Cardiac muscle cell (in vitro differentiated cells and primary cell): ENCODE measurements at regions not wholly inside any gene's neighbourhood (a gene's known extent, or its start where the extent isn't known, plus 50 kb on each side); places are given as distances from the start of the nearest gene placed in this dataset.
"Not testable (repeated sequence)": the region's sequence is repeated elsewhere in the genome, so short reads cannot be mapped to it uniquely, and the experiment has no call there.

Experiments
- DNase-seq, 2 donors: peaks; one replicate each; pipeline versions ENCODE4 v3.0.0 to v3.0.0-alpha.2; 2010 to 2017; ENCODE audit warnings: low read depth in 1 of 2, low spot score in 1 of 2
- H3K27ac ChIP-seq: fragments of 200-600 bp; sonication (generic); 2 replicates; pipeline ENCODE4 v1.5.1; 2016
- H3K27me3 ChIP-seq: fragments of 200-600 bp; sonication (generic); 2 replicates; pipeline ENCODE4 v1.6.0; 2016; ENCODE audit warnings: control low read depth
- H3K36me3 ChIP-seq: fragments of 200-600 bp; sonication (generic); 2 replicates; pipeline ENCODE4 v1.5.1; 2016; ENCODE audit warnings: control low read depth
- H3K4me1 ChIP-seq: fragments of 200-600 bp; sonication (generic); 2 replicates; pipeline ENCODE4 v1.8.1; 2017; ENCODE audit warnings: low read depth, mild to moderate bottlenecking, mixed run types
- H3K4me3 ChIP-seq: fragments of 200-600 bp; sonication (generic); 2 replicates; pipeline ENCODE4 v1.5.1; 2016; ENCODE audit warnings: mild to moderate bottlenecking
- H3K9me3 ChIP-seq: fragments of 200-600 bp; sonication (generic); 2 replicates; pipeline ENCODE4 v1.5.1; 2017; ENCODE audit warnings: low read depth, mild to moderate bottlenecking, control low read depth
- TF ChIP-seq, protein P1 (sequence below): IDR thresholded peaks from 2 replicates; pipeline ENCODE4 v1.5.1; 2012; ENCODE audit warnings: low read depth, mild to moderate bottlenecking, low read length

DNA sequence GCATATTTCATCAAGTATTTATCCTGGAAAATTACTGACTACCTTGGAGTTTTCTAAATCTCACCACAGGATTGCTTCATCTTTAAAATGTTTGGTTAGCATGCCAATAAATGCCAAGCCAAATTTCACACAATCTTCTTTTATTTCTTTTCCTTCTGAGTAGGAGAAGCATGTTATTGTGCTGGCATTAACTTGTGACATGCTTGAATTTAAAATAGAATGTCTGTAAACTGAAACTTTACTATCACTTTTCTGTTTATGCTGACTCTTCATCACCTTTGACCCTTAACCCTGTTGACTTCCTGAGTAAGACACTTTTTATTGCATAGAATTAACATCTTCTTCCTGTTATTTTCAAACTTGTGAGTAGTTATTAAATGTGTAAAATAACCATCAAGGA lies 56.2 kb upstream of the LRRTM4 start:
- Histone ChIP-seq H3K27ac (no peak overlapping the region), H3K9me3 (no peaks in the 10 kb centered on the region), H3K4me1 (no peaks in the 10 kb centered on the region), H3K36me3 (no peaks in the 10 kb centered on the region), H3K4me3 (no peak overlapping the region), H3K27me3 (no peaks in the 10 kb centered on the region)
- TF ChIP-seq, protein P1, sequence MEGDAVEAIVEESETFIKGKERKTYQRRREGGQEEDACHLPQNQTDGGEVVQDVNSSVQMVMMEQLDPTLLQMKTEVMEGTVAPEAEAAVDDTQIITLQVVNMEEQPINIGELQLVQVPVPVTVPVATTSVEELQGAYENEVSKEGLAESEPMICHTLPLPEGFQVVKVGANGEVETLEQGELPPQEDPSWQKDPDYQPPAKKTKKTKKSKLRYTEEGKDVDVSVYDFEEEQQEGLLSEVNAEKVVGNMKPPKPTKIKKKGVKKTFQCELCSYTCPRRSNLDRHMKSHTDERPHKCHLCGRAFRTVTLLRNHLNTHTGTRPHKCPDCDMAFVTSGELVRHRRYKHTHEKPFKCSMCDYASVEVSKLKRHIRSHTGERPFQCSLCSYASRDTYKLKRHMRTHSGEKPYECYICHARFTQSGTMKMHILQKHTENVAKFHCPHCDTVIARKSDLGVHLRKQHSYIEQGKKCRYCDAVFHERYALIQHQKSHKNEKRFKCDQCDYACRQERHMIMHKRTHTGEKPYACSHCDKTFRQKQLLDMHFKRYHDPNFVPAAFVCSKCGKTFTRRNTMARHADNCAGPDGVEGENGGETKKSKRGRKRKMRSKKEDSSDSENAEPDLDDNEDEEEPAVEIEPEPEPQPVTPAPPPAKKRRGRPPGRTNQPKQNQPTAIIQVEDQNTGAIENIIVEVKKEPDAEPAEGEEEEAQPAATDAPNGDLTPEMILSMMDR: no peak
- DNase-seq: no peak

DNA sequence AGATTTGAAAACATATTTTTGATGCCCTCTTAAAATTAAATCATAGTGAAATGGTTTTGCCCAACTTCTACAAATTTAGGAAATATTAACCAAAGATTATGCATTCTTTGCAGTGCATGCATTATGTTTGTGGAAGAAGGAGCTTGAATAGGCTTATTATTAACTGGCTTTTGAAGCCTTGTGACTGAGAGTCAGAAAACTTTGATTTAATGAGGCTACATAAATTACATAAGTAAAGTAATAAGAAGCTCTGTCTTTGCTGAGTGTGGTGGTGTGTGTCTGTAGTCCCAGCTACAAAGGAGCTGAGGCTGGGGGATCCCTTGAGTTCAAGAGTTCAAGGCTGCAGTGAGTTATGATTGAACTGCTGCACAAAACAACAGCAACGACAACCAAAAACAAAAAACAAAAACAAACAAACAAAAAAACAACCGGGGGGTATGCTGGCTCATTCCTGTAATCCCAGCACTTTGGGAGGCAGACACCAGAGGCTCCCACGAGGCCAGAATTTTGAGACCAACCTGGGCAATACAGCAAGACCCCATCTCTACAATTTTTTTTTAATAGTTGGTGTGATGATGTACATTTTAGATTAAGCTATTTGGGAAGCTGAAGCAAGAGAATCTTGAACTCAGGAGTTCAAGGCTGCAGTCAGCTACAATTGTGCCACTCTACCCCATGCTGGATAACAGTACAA lies 57.0 kb upstream of the LRRTM4 start:
- no peaks in the 10 kb centered on the region for H3K9me3 ChIP-seq
- H3K4me3 ChIP-seq: no peak overlapping the region
- H3K4me1 ChIP-seq: no peaks in the 10 kb centered on the region
- DNase-seq: no peak
- H3K36me3 ChIP-seq: no peaks in the 10 kb centered on the region
- H3K27me3 ChIP-seq: no peaks in the 10 kb centered on the region
- H3K27ac ChIP-seq: no peak overlapping the region
- TF ChIP-seq, protein P1: no peak

DNA sequence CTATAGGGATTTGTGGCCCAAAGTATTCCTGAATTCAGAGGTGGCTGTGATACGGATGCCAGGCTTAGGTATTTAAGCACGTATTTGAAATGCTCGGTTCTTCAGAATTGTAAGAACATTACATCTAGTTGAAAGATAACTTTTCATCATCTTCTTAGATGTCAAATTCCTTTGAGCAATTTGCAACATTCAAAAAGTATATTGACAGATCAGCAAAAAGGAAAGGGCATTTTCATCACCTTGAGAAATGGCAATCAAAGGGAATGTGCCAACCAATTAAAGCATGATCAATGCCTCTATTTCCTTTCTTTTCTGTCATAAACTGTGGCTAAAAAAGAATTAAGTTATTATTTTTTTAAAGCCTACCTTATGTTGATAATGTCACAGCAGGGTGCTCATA lies 66.3 kb upstream of the LRRTM4 start:
- TF ChIP-seq, protein P1: no peak
- DNase-seq: no peak

DNA sequence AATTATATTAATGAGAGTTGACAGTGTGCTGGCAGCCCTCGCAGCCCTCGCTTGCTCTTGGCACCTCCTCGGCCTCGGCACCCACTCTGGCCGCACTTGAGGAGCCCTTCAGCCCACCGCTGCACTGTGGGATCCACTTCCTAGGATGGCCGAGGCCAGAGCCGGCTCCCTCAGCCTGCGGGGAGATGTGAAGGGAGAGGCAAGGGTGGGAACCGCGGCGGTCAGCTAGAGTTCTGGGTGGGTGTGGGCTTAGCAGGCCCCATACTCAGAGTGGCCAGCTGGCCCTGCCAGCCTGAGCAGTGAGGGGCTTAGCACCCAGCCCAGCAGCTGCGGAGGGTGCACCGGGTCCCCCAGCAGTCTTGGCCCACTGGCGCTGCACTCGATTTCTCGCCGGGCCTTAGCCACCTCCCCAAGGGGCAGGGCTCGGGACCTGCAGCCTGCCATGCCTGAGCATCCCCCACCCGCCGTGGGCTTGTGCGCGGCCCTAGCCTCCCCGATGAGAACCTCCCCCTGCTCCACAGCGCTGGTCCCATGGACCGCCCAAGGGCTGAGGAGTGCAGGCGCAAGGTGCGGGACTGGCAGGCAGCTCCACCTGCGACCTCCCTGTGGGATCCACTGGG lies 68.2 kb upstream of the LRRTM4 start:
- H3K27ac ChIP-seq: no peak overlapping the region
- TF ChIP-seq, protein P1: no peak
- H3K36me3 ChIP-seq: no peaks in the 10 kb centered on the region
- H3K4me3 ChIP-seq: no peak overlapping the region
- H3K27me3 ChIP-seq: no peaks in the 10 kb centered on the region
- no peaks in the 10 kb centered on the region for H3K9me3 ChIP-seq
- DNase-seq: no peak
- peaks cover 4% of the 10 kb centered on the region for H3K4me1 ChIP-seq

More for the DNA sequence above, 66.3 kb upstream of the LRRTM4 start:
- H3K9me3 ChIP-seq: no peaks in the 10 kb centered on the region
- no peak overlapping the region for H3K4me3 ChIP-seq
- no peaks in the 10 kb centered on the region for H3K36me3 ChIP-seq
- H3K27me3 ChIP-seq: no peaks in the 10 kb centered on the region
- H3K27ac ChIP-seq: no peak overlapping the region
- peaks cover 4% of the 10 kb centered on the region for H3K4me1 ChIP-seq

DNA sequence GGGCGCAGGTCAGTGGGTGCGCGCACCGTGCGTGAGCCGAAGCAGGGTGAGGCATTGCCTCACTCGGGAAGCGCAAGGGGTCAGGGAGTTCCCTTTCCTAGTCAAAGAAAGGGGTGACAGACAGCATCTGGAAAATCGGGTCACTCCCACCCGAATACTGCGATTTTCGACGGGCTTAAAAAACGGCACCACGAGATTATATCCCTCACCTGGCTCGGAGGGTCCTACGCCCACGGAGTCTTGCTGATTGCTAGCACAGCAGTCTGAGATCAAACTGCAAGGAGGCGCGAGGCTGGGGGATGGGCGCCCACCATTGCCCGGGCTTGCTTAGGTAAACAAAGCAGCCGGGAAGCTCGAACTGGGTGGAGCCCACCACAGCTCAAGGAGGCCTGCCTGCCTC lies 70.8 kb upstream of the LRRTM4 start:
- not testable (repeated sequence) for H3K27me3 ChIP-seq, H3K36me3 ChIP-seq, H3K9me3 ChIP-seq, H3K4me1 ChIP-seq, H3K27ac ChIP-seq, DNase-seq
- H3K4me3 ChIP-seq: peak overlapping the region; percentile 34

DNA sequence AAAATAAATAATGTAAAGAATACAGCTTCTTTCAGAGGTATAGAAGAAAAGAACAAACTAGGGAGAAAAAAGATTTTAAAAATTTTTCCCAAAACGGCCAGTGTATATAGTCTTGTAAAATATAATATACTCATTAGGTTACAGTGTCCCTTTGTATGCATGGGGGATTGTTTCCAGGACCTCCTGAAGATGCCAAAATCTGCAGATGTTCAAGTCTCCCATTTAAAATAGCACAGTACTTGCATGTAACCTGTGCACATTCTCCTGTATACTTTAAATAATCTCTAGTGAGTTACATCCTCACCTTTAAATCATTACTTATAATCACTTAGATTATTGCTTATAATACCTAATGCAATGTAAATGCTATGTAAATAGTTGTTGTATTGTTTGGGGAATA lies 80.6 kb upstream of the LRRTM4 start:
- TF ChIP-seq, protein P1: no peak
- Histone ChIP-seq H3K27me3 (no peaks in the 10 kb centered on the region), H3K27ac (no peak overlapping the region), H3K36me3 (no peaks in the 10 kb centered on the region), H3K4me1 (no peaks in the 10 kb centered on the region), H3K9me3 (no peaks in the 10 kb centered on the region), H3K4me3 (no peak overlapping the region)
- no peak for DNase-seq
